ENCODE measurements at regions not wholly inside any gene's neighbourhood (a gene's known extent, or its start where the extent isn't known, plus 50 kb on each side); places are given as distances from the start of the nearest gene placed in this dataset.
"Not testable (repeated sequence)": the region's sequence is repeated elsewhere in the genome, so short reads cannot be mapped to it uniquely, and the experiment has no call there.

- not testable (repeated sequence) for DNase-seq (ENCODE audit: low read depth in 2 of 2)
Observed at GRCh38 chr2:132220589-132220988, 58.8 kb upstream of the ANKRD30BL start.

GRCh38 chr2:132221886-132222285 is 60.1 kb upstream of the ANKRD30BL start:
- not testable (repeated sequence) for DNase-seq (ENCODE audit: low read depth in 2 of 2)

GRCh38 chr2:132252191-132252893 is 90.6 kb upstream of the ANKRD30BL start:
- no peak for DNase-seq (ENCODE audit: low read depth in 2 of 2)

GRCh38 chr2:132252894-132253264 is 91.1 kb upstream of the ANKRD30BL start:
- no peak for DNase-seq (ENCODE audit: low read depth in 2 of 2)

GRCh38 chr2:132253496-132254305 is 91.9 kb upstream of the ANKRD30BL start:
- no peak for DNase-seq (ENCODE audit: low read depth in 2 of 2)

- not testable (repeated sequence) for DNase-seq (ENCODE audit: low read depth in 2 of 2)
Observed at GRCh38 chr2:132254306-132254919, 92.7 kb upstream of the ANKRD30BL start.

GRCh38 chr2:132255714-132256113 is 94.0 kb upstream of the ANKRD30BL start:
- no peak for DNase-seq (ENCODE audit: low read depth in 2 of 2)

- no peak for DNase-seq (ENCODE audit: low read depth in 2 of 2)
Observed at GRCh38 chr2:132256251-132256902, 94.6 kb upstream of the ANKRD30BL start.

GRCh38 chr2:132256903-132257300 is 95.2 kb upstream of the ANKRD30BL start:
- DNase-seq (ENCODE audit: low read depth in 2 of 2) = not testable (repeated sequence)

GRCh38 chr2:132257301-132258171 is 95.8 kb upstream of the ANKRD30BL start:
- not testable (repeated sequence) for DNase-seq (ENCODE audit: low read depth in 2 of 2)

GRCh38 chr2:132259276-132259675 is 97.5 kb upstream of the ANKRD30BL start:
- DNase-seq (ENCODE audit: low read depth in 2 of 2) = not testable (repeated sequence)

- DNase-seq (ENCODE audit: low read depth in 2 of 2) = not testable (repeated sequence)
Observed at GRCh38 chr2:132265595-132265994, 103.8 kb upstream of the ANKRD30BL start.

- DNase-seq (ENCODE audit: low read depth in 2 of 2) = no peak
Observed at GRCh38 chr2:132267105-132267497, 105.3 kb upstream of the ANKRD30BL start.

- not testable (repeated sequence) for DNase-seq (ENCODE audit: low read depth in 2 of 2)
Observed at GRCh38 chr2:132267498-132268283, 105.9 kb upstream of the ANKRD30BL start.

- DNase-seq (ENCODE audit: low read depth in 2 of 2) = peak in 1 of 2 donors; percentile 22
Observed at GRCh38 chr2:132268284-132268976, 106.7 kb upstream of the ANKRD30BL start.

- DNase-seq (ENCODE audit: low read depth in 2 of 2) = no peak
Observed at GRCh38 chr2:132268977-132269523, 107.3 kb upstream of the ANKRD30BL start.

GRCh38 chr2:132270255-132270654 is 108.5 kb upstream of the ANKRD30BL start:
- DNase-seq (ENCODE audit: low read depth in 2 of 2) = no peak

- no peak for DNase-seq (ENCODE audit: low read depth in 2 of 2)
Observed at GRCh38 chr2:132270981-132271546, 109.3 kb upstream of the ANKRD30BL start.

GRCh38 chr2:132271794-132272193 is 110.0 kb upstream of the ANKRD30BL start:
- not testable (repeated sequence) for DNase-seq (ENCODE audit: low read depth in 2 of 2)

Data from stimulated activated CD8-positive, alpha-beta memory T cell treated with anti-CD3 and anti-CD28 coated beads, Interleukin-15, amount 100 ng/mL, for 4 hours (primary cell).